Trophoblast cell (in vitro differentiated cells and primary cell): ENCODE measurements at regions not wholly inside any gene's neighbourhood (a gene's known extent, or its start where the extent isn't known, plus 50 kb on each side); places are given as distances from the start of the nearest gene placed in this dataset.

ENCODE experiments used
- DNase-seq, 2 donors: peaks; one replicate each; pipeline ENCODE4 v3.0.0-alpha.2; 2016
- H2AFZ ChIP-seq: 2 replicates; pipeline ENCODE4 v1.6.1; 2013; ENCODE audit warnings: low read length, moderate library complexity, mild to moderate bottlenecking; ENCODE audit not compliant: insufficient read depth, poor library complexity
- H2AK5ac ChIP-seq: 2 replicates; pipeline ENCODE4 v1.6.1; 2013; ENCODE audit warnings: mild to moderate bottlenecking, low read length
- H2BK120ac ChIP-seq: 2 replicates; pipeline ENCODE4 v1.6.1; 2013; ENCODE audit warnings: low read length, mild to moderate bottlenecking, moderate library complexity; ENCODE audit not compliant: insufficient read depth, poor library complexity
- H2BK12ac ChIP-seq: 2 replicates; pipeline ENCODE4 v1.6.1; 2013; ENCODE audit warnings: mild to moderate bottlenecking, low read length, moderate library complexity
- H2BK5ac ChIP-seq: 2 replicates; pipeline ENCODE4 v1.6.1; 2013; ENCODE audit warnings: low read length, low read depth, moderate library complexity, mild to moderate bottlenecking; ENCODE audit not compliant: poor library complexity
- H3K14ac ChIP-seq: 2 replicates; pipeline ENCODE4 v1.6.1; 2013; ENCODE audit warnings: mild to moderate bottlenecking, low read length
- H3K18ac ChIP-seq: 2 replicates; pipeline ENCODE4 v1.6.1; 2013; ENCODE audit warnings: mild to moderate bottlenecking, low read length
- H3K23ac ChIP-seq: 2 replicates; pipeline ENCODE4 v1.6.1; 2013; ENCODE audit warnings: low read length
- H3K27ac ChIP-seq: 2 replicates; pipeline ENCODE4 v1.5.1; 2013; ENCODE audit warnings: low read depth, mild to moderate bottlenecking, inconsistent platforms, low read length, moderate library complexity
- H3K27me3 ChIP-seq: 2 replicates; pipeline ENCODE4 v1.6.1; 2013; ENCODE audit warnings: inconsistent platforms, mild to moderate bottlenecking, low read length, moderate library complexity; ENCODE audit not compliant: insufficient read depth
- H3K36me3 ChIP-seq, 2 experiments: 1 replicate in 1 of 2; 2 replicates in 1 of 2; pipeline ENCODE4 v1.6.1; 2013; ENCODE audit warnings: low read length in 2 of 2, mild to moderate bottlenecking in 2 of 2, moderate library complexity in 1 of 2; ENCODE audit not compliant: insufficient read depth in 2 of 2, control insufficient read depth in 1 of 2
- H3K4ac ChIP-seq: 2 replicates; pipeline ENCODE4 v1.6.1; 2013; ENCODE audit warnings: low read depth, mild to moderate bottlenecking, low read length, moderate library complexity
- H3K4me1 ChIP-seq, 2 experiments: 1 replicate in 1 of 2; 2 replicates in 1 of 2; pipeline ENCODE4 v1.6.1; 2013; ENCODE audit warnings: low read length in 2 of 2, mild to moderate bottlenecking in 2 of 2, moderate library complexity in 1 of 2; ENCODE audit not compliant: insufficient read depth in 2 of 2, control insufficient read depth in 1 of 2
- H3K4me2 ChIP-seq: 2 replicates; pipeline ENCODE4 v1.6.1; 2013; ENCODE audit warnings: inconsistent platforms, mild to moderate bottlenecking, low read length, moderate library complexity
- H3K4me3 ChIP-seq: 2 replicates; pipeline ENCODE4 v1.5.1; 2013; ENCODE audit warnings: mild to moderate bottlenecking, low read depth, low read length, inconsistent platforms
- H3K79me1 ChIP-seq: one replicate; pipeline ENCODE4 v1.6.1; 2013; ENCODE audit warnings: low read length
- H3K79me2 ChIP-seq: 2 replicates; pipeline ENCODE4 v1.6.1; 2013; ENCODE audit warnings: low read length, mild to moderate bottlenecking; ENCODE audit not compliant: control insufficient read depth, insufficient read depth, poor library complexity
- H3K9ac ChIP-seq: 2 replicates; pipeline ENCODE4 v1.6.1; 2013; ENCODE audit warnings: mild to moderate bottlenecking, low read length
- H3K9me3 ChIP-seq: 2 replicates; pipeline ENCODE4 v1.6.1; 2013; ENCODE audit warnings: low read depth, mild to moderate bottlenecking, control low read depth, inconsistent platforms, low read length; ENCODE audit not compliant: insufficient read depth
- H4K12ac ChIP-seq: 2 replicates; pipeline ENCODE4 v1.6.1; 2013; ENCODE audit warnings: low read depth, mild to moderate bottlenecking, low read length, moderate library complexity
- H4K8ac ChIP-seq: 2 replicates; pipeline ENCODE4 v1.6.1; 2013; ENCODE audit warnings: low read depth, mild to moderate bottlenecking, low read length, moderate library complexity
- H4K91ac ChIP-seq: one replicate; pipeline ENCODE4 v1.6.1; 2013; ENCODE audit warnings: low read depth, mild to moderate bottlenecking, low read length, moderate library complexity
- WGBS: extraction: QIAGEN DNeasy Blood & Tissue Kit; methylation state at CpG from one replicate; pipeline ENCODE4 v1.1.7; 2013; ENCODE audit warnings: missing lambda C conversion rate; ENCODE audit not compliant: insufficient read length, insufficient coverage; ENCODE audit errors: extremely low coverage; 5-methylcytosine and 5-hydroxymethylcytosine counted together

GRCh38 chr4:46653842-46654241 is 255.2 kb downstream of the COX7B2 start:
- Histone ChIP-seq H2AFZ (no peak overlapping the region), H3K18ac (no peak overlapping the region), H4K12ac (no peak overlapping the region), H3K36me3 (no peaks in the 10 kb centered on the region), H3K4me1 (no peaks in the 10 kb centered on the region), H2BK5ac (no peak overlapping the region), H3K4me3 (no peak overlapping the region), H3K4me2 (no peak overlapping the region), H3K23ac (no peak overlapping the region), H2AK5ac (no peak overlapping the region), H3K9ac (no peak overlapping the region), H4K8ac (no peak overlapping the region), H3K14ac (no peak overlapping the region), H2BK120ac (no peak overlapping the region), H3K27me3 (no peaks in the 10 kb centered on the region), H3K9me3 (no peaks in the 10 kb centered on the region), H3K79me1 (no peaks in the 10 kb centered on the region), H3K27ac (no peak overlapping the region), H3K79me2 (no peaks in the 10 kb centered on the region), H2BK12ac (no peak overlapping the region), H4K91ac (no peak overlapping the region), H3K4ac (no peak overlapping the region)
- DNase-seq: no peak
- no CpG with 5 or more reads among the region's 4 CpGs for WGBS

- DNase-seq: no peak
- Histone ChIP-seq H3K79me2 (no peaks in the 10 kb centered on the region), H2AK5ac (no peak overlapping the region), H2BK120ac (no peak overlapping the region), H3K27me3 (no peaks in the 10 kb centered on the region), H4K12ac (no peak overlapping the region), H2BK12ac (no peak overlapping the region), H3K14ac (no peak overlapping the region), H3K4me2 (no peak overlapping the region), H3K23ac (no peak overlapping the region), H4K8ac (no peak overlapping the region), H3K79me1 (no peaks in the 10 kb centered on the region), H3K18ac (no peak overlapping the region), H3K9ac (no peak overlapping the region), H3K4me3 (no peak overlapping the region), H2BK5ac (no peak overlapping the region), H3K36me3 (no peaks in the 10 kb centered on the region), H3K4me1 (peaks cover 4 to 5% of the 10 kb centered on the region in 2 experiments), H4K91ac (no peak overlapping the region), H3K4ac (no peak overlapping the region), H3K9me3 (no peaks in the 10 kb centered on the region), H2AFZ (no peak overlapping the region), H3K27ac (no peak overlapping the region)
- no CpG with 5 or more reads among the region's 2 CpGs for WGBS
Observed at GRCh38 chr4:46649390-46649789, 259.5 kb upstream of the GABRA2 start.

GRCh38 chr4:46648088-46648744 is 258.3 kb upstream of the GABRA2 start:
- Histone ChIP-seq H3K4ac (no peak overlapping the region), H3K23ac (no peak overlapping the region), H2AK5ac (no peak overlapping the region), H3K79me1 (no peaks in the 10 kb centered on the region), H2BK5ac (no peak overlapping the region), H2BK12ac (no peak overlapping the region), H3K4me3 (no peak overlapping the region), H3K27me3 (no peaks in the 10 kb centered on the region), H3K36me3 (no peaks in the 10 kb centered on the region), H4K12ac (no peak overlapping the region), H4K8ac (no peak overlapping the region), H3K9ac (no peak overlapping the region), H3K9me3 (no peaks in the 10 kb centered on the region), H3K79me2 (no peaks in the 10 kb centered on the region), H3K4me1 (peaks cover 4 to 5% of the 10 kb centered on the region in 2 experiments), H2AFZ (no peak overlapping the region), H3K27ac (no peak overlapping the region), H3K18ac (no peak overlapping the region), H4K91ac (no peak overlapping the region), H2BK120ac (no peak overlapping the region), H3K14ac (no peak overlapping the region), H3K4me2 (no peak overlapping the region)
- WGBS: no CpG with 5 or more reads among the region's 2 CpGs
- peak in 1 of 2 donors; percentile 20 for DNase-seq

- WGBS: no CpG with 5 or more reads among the region's 1 CpG
- Histone ChIP-seq H2BK5ac (no peak overlapping the region), H4K12ac (no peak overlapping the region), H3K27ac (no peak overlapping the region), H3K36me3 (no peaks in the 10 kb centered on the region), H3K9ac (no peak overlapping the region), H3K9me3 (no peaks in the 10 kb centered on the region), H3K23ac (no peak overlapping the region), H3K18ac (no peak overlapping the region), H3K79me2 (no peaks in the 10 kb centered on the region), H4K91ac (no peak overlapping the region), H2AFZ (no peak overlapping the region), H3K14ac (no peak overlapping the region), H2BK120ac (no peak overlapping the region), H3K79me1 (no peaks in the 10 kb centered on the region), H2BK12ac (no peak overlapping the region), H3K4me1 (peaks cover 4 to 5% of the 10 kb centered on the region in 2 experiments), H3K4me3 (no peak overlapping the region), H3K4me2 (no peak overlapping the region), H3K4ac (no peak overlapping the region), H4K8ac (no peak overlapping the region), H2AK5ac (no peak overlapping the region), H3K27me3 (no peaks in the 10 kb centered on the region)
- DNase-seq: no peak
Observed at GRCh38 chr4:46645126-46645525, 255.2 kb upstream of the GABRA2 start.
